PC-9 (cell line): ENCODE measurements at regions not wholly inside any gene's neighbourhood (a gene's known extent, or its start where the extent isn't known, plus 50 kb on each side); places are given as distances from the start of the nearest gene placed in this dataset.

ENCODE experiments used
- BruUV-seq: library from RNA; stranded (reverse); fragments of 400-500 nt; replicated peaks from 2 replicates; lab custom pipeline; 2021; lab: Mats Ljungman, UMichigan
- CTCF ChIA-PET: fragments of 300-600 bp; sonication (Branson Sonifier 250); formaldehyde crosslinking; loops from one replicate; lab custom pipeline; 2022; ENCODE audit warnings: antibody characterized with exemption; lab: Charles Lee
- POLR2A ChIA-PET: fragments of 300-600 bp; sonication (Branson Sonifier 250); formaldehyde crosslinking; loops from one replicate; lab custom pipeline; 2022; ENCODE audit warnings: antibody characterized with exemption; ENCODE audit not compliant: unreplicated experiment; lab: Charles Lee
- DNase-seq, 2 experiments: peaks; one replicate each; pipeline versions ENCODE4 v3.0.0 to v3.0.0-alpha.2; 2015 to 2022; ENCODE audit warnings: mixed read lengths in 1 of 2
- H2AFZ ChIP-seq: fragments of 200-600 bp; sonication (generic); 2 replicates; pipeline ENCODE4 v1.8.1; 2017; ENCODE audit warnings: antibody characterized with exemption
- H3F3A ChIP-seq: fragments of 200-600 bp; sonication (generic); 2 replicates; pipeline ENCODE4 v1.8.1; 2017; ENCODE audit warnings: antibody characterized with exemption, mild to moderate bottlenecking, low read depth; ENCODE audit not compliant: insufficient read depth
- H3K27ac ChIP-seq: fragments of 200-600 bp; sonication (generic); 2 replicates; pipeline ENCODE4 v1.6.1; 2016; ENCODE audit warnings: mixed run types
- H3K27me3 ChIP-seq: fragments of 200-600 bp; sonication (generic); 2 replicates; pipeline ENCODE4 v1.6.1; 2016; ENCODE audit warnings: low read depth, mixed run types; ENCODE audit not compliant: insufficient read depth
- H3K36me3 ChIP-seq: fragments of 200-600 bp; sonication (generic); 2 replicates; pipeline ENCODE4 v1.6.1; 2016; ENCODE audit warnings: low read depth, mixed run types
- H3K4me1 ChIP-seq: fragments of 200-600 bp; sonication (generic); replicated peaks from 2 replicates; pipeline ENCODE4 v1.6.1; 2016; ENCODE audit warnings: mixed run types; ENCODE audit not compliant: insufficient read depth
- H3K4me2 ChIP-seq: fragments of 200-600 bp; sonication (generic); 2 replicates; pipeline ENCODE4 v1.6.1; 2017; ENCODE audit warnings: mixed run types
- H3K4me3 ChIP-seq: fragments of 200-600 bp; sonication (generic); 2 replicates; pipeline ENCODE4 v1.6.1; 2016; ENCODE audit warnings: mixed run types
- H3K79me2 ChIP-seq: fragments of 200-600 bp; sonication (generic); 2 replicates; pipeline ENCODE4 v1.6.1; 2017; ENCODE audit warnings: low read depth, mixed run types
- H3K9me2 ChIP-seq: fragments of 200-600 bp; sonication (generic); 2 replicates; pipeline ENCODE4 v1.8.1; 2017; ENCODE audit warnings: mild to moderate bottlenecking; ENCODE audit not compliant: insufficient read depth
- H3K9me3 ChIP-seq: fragments of 200-600 bp; sonication (generic); 2 replicates; pipeline ENCODE4 v1.8.1; 2016; ENCODE audit warnings: low read depth; ENCODE audit not compliant: insufficient read depth
- H4K20me1 ChIP-seq: fragments of 200-600 bp; sonication (generic); 2 replicates; pipeline ENCODE4 v1.8.1; 2017; ENCODE audit not compliant: insufficient read depth
- EZH2 ChIP-seq: fragments of 200-600 bp; sonication (generic); IDR thresholded peaks from 2 replicates; pipeline ENCODE4 v1.8.0; 2017; ENCODE audit warnings: antibody characterized with exemption, low read depth
- intact Hi-C: fragments of 100-400 bp; cut with micrococcal nuclease; formaldehyde crosslinking; loops from one replicate; pipeline ENCODE4 v1.10.0; 2022; ENCODE audit not compliant: unreplicated experiment
- TF ChIP-seq, protein P1 (sequence below): fragments of 200-600 bp; sonication (generic); conservative IDR thresholded peaks from 2 replicates; pipeline ENCODE4 v1.6.1; 2017; ENCODE audit warnings: mixed run types, antibody characterized with exemption, mild to moderate bottlenecking, moderate library complexity

DNA sequence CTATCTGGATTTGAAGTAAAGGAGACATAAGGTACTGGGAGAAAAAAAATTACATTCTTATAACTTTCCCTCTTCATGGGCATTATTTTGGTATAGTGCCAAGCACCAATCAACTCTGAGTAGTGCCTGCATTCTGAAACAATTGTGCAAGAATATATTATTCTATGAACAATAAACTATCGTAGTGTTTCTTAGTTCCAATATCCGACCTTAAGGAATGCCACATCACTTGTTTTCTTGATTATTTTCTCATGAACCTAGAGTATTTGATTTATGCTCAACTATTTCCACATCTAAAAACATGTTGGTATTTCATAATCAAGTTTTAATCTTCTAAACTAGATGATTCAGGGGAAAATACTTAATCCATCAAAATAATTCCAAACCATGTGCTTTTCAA is 294.4 kb upstream of the TBX18 start:
- H3K27me3 ChIP-seq, result no peaks in the 10 kb centered on the region
- no peaks in the 10 kb centered on the region for H3F3A ChIP-seq
- H4K20me1 ChIP-seq, result no peaks in the 10 kb centered on the region
- no peaks in the 10 kb centered on the region for H3K36me3 ChIP-seq
- no peak for TF ChIP-seq EZH2
- TF ChIP-seq, protein P1, sequence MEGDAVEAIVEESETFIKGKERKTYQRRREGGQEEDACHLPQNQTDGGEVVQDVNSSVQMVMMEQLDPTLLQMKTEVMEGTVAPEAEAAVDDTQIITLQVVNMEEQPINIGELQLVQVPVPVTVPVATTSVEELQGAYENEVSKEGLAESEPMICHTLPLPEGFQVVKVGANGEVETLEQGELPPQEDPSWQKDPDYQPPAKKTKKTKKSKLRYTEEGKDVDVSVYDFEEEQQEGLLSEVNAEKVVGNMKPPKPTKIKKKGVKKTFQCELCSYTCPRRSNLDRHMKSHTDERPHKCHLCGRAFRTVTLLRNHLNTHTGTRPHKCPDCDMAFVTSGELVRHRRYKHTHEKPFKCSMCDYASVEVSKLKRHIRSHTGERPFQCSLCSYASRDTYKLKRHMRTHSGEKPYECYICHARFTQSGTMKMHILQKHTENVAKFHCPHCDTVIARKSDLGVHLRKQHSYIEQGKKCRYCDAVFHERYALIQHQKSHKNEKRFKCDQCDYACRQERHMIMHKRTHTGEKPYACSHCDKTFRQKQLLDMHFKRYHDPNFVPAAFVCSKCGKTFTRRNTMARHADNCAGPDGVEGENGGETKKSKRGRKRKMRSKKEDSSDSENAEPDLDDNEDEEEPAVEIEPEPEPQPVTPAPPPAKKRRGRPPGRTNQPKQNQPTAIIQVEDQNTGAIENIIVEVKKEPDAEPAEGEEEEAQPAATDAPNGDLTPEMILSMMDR, result no peak
- H3K9me2 ChIP-seq, result no peaks in the 10 kb centered on the region
- ChIA-PET CTCF (no interaction called here), POLR2A (no interaction called here)
- H3K4me2 ChIP-seq, result no peak overlapping the region
- H2AFZ ChIP-seq, result no peak overlapping the region
- H3K27ac ChIP-seq, result no peak overlapping the region
- no TSS peak for BruUV-seq
- H3K4me1 ChIP-seq, result no peaks in the 10 kb centered on the region
- no peaks in the 10 kb centered on the region for H3K9me3 ChIP-seq
- no peak overlapping the region for H3K4me3 ChIP-seq
- intact Hi-C loops, result no loop called here
- DNase-seq, result no peak
- no peaks in the 10 kb centered on the region for H3K79me2 ChIP-seq

DNA sequence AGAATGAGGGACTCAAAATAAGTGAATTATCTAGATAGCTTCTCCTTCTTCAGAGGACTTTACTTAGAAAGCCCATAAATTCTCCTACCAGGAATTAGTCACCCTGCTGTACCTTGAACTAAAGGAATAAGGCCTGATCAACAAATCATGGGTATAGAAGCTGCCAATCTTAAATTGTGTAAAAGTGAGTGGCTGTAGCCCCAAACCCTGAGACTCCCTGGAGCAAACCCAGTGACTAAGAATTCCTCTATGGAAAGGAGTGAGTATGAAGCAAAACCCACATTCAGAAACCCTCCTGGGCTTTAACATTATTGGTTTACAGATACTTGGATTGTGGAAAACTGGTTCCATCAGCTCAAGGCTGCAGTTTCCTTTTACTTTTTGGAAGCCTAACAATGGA is 285.8 kb upstream of the TBX18 start:
- DNase-seq, result no peak
- Histone ChIP-seq H3K4me3 (no peak overlapping the region), H3K79me2 (no peaks in the 10 kb centered on the region), H3K27ac (no peak overlapping the region), H4K20me1 (no peaks in the 10 kb centered on the region), H3K36me3 (no peaks in the 10 kb centered on the region), H3F3A (no peaks in the 10 kb centered on the region), H3K9me2 (no peaks in the 10 kb centered on the region), H3K9me3 (no peaks in the 10 kb centered on the region), H3K27me3 (no peaks in the 10 kb centered on the region), H3K4me1 (no peaks in the 10 kb centered on the region), H2AFZ (no peak overlapping the region), H3K4me2 (no peak overlapping the region)
- intact Hi-C loops, result no loop called here
- CTCF ChIA-PET, result no interaction called here
- POLR2A ChIA-PET, result no interaction called here
- BruUV-seq, result no TSS peak
- TF ChIP-seq, protein P1, result no peak
- no peak for TF ChIP-seq EZH2

DNA sequence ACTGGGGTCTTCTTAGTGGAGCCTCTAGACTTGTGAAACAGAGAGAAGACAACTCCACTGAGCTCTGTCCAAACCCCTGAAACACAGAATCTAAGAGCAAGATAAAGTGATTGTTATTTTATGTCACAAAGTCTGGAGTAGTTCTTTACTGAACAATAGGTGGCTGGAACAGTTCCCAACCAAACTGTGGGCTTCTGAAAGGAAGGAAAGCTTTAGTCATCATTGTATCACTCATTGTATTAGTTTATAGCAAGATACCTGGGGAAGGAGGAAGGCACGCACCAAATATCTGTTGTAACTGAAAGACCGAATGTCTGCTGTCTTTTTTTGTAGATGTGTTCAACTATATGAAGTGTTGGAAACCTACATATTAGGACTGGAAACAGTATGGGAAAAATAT is 284.9 kb upstream of the TBX18 start:
- POLR2A ChIA-PET, result no interaction called here
- DNase-seq, result no peak
- H3K9me3 ChIP-seq, result no peaks in the 10 kb centered on the region
- no peak overlapping the region for H3K4me3 ChIP-seq
- H3K4me2 ChIP-seq, result no peak overlapping the region
- H3K9me2 ChIP-seq, result no peaks in the 10 kb centered on the region
- H3K36me3 ChIP-seq, result no peaks in the 10 kb centered on the region
- CTCF ChIA-PET, result no interaction called here
- H3F3A ChIP-seq, result no peaks in the 10 kb centered on the region
- no peak overlapping the region for H3K27ac ChIP-seq
- no peaks in the 10 kb centered on the region for H3K79me2 ChIP-seq
- no peaks in the 10 kb centered on the region for H4K20me1 ChIP-seq
- intact Hi-C loops, result no loop called here
- no peak overlapping the region for H2AFZ ChIP-seq
- no TSS peak for BruUV-seq
- H3K4me1 ChIP-seq, result no peaks in the 10 kb centered on the region
- TF ChIP-seq, protein P1, result no peak
- TF ChIP-seq EZH2, result no peak
- no peaks in the 10 kb centered on the region for H3K27me3 ChIP-seq
